ENCODE measurements at regions not wholly inside any gene's neighbourhood (a gene's known extent, or its start where the extent isn't known, plus 50 kb on each side); places are given as distances from the start of the nearest gene placed in this dataset.

GRCh38 chr12:67543021-67543770 lies 105.3 kb upstream of the DYRK2 start:
- no peak for DNase-seq (ENCODE audit: low spot score)
- H3K27me3 ChIP-seq (ENCODE audit: control insufficient read depth in 4 of 4, insufficient read depth in 4 of 4, low read length in 3 of 4): no peaks in the 10 kb centered on the region
- H3K9ac ChIP-seq (ENCODE audit: low read depth in 1 of 2, low read length in 2 of 2): no peak overlapping the region
- 70% methylated on average over 7 of the region's 7 CpGs for WGBS
- no peaks in the 10 kb centered on the region for H3K36me3 ChIP-seq (ENCODE audit: control insufficient read depth in 4 of 4, insufficient read depth in 3 of 4, low read depth in 1 of 4, low read length in 3 of 4)
- H3K4me3 ChIP-seq (ENCODE audit: low read depth in 1 of 3, low read length in 3 of 3): no peak overlapping the region
- H3K27ac ChIP-seq (ENCODE audit: low read depth in 1 of 2, low read length in 2 of 2): no peak overlapping the region
- H3K9me3 ChIP-seq (ENCODE audit: control insufficient read depth in 4 of 4, low read length in 3 of 4): no peaks in the 10 kb centered on the region
- TF ChIP-seq MAX (IDR thresholded peaks at IDR 0.05) (no peak), RAD21 (IDR thresholded peaks at IDR 0.05) (no peak), TAF1 (conservative IDR thresholded peaks at IDR 0.05) (no peak), RXRA (IDR thresholded peaks at IDR 0.05) (no peak), YY1 (IDR thresholded peaks at IDR 0.05) (no peak), ATF3 (IDR thresholded peaks at IDR 0.05) (no peak)
- H3K4me1 ChIP-seq (ENCODE audit: control insufficient read depth in 4 of 4, insufficient read depth in 4 of 4, low read length in 3 of 4): no peaks in the 10 kb centered on the region

GRCh38 chr12:67545298-67545697 lies 103.2 kb upstream of the DYRK2 start:
- no peak overlapping the region for H3K9ac ChIP-seq (ENCODE audit: low read depth in 1 of 2, low read length in 2 of 2)
- no peak overlapping the region for H3K27ac ChIP-seq (ENCODE audit: low read depth in 1 of 2, low read length in 2 of 2)
- H3K4me1 ChIP-seq (ENCODE audit: control insufficient read depth in 4 of 4, insufficient read depth in 4 of 4, low read length in 3 of 4): no peaks in the 10 kb centered on the region
- TF ChIP-seq ZBTB33 (IDR thresholded peaks at IDR 0.05) (no peak), CTCF (IDR thresholded peaks at IDR 0.05; ENCODE audit: low read depth, low read length, missing input control) (no peak), ATF3 (IDR thresholded peaks at IDR 0.05) (no peak), RXRA (IDR thresholded peaks at IDR 0.05) (no peak), YY1 (IDR thresholded peaks at IDR 0.05) (no peak), REST (IDR thresholded peaks at IDR 0.05) (no peak), NR2F2 (IDR thresholded peaks at IDR 0.05) (no peak)
- H3K4me3 ChIP-seq (ENCODE audit: low read depth in 1 of 3, low read length in 3 of 3): no peak overlapping the region
- no peaks in the 10 kb centered on the region for H3K27me3 ChIP-seq (ENCODE audit: control insufficient read depth in 4 of 4, insufficient read depth in 4 of 4, low read length in 3 of 4)
- H3K9me3 ChIP-seq (ENCODE audit: control insufficient read depth in 4 of 4, low read length in 3 of 4): no peaks in the 10 kb centered on the region
- DNase-seq (ENCODE audit: low spot score): no peak
- 68% methylated on average over 8 of the region's 8 CpGs for WGBS
- H3K36me3 ChIP-seq (ENCODE audit: control insufficient read depth in 4 of 4, insufficient read depth in 3 of 4, low read depth in 1 of 4, low read length in 3 of 4): no peaks in the 10 kb centered on the region
